B cell (primary cell): ENCODE measurements at regions not wholly inside any gene's neighbourhood (a gene's known extent, or its start where the extent isn't known, plus 50 kb on each side); places are given as distances from the start of the nearest gene placed in this dataset.

Source experiments
- ATAC-seq: fragments of 200-7000 bp; cut with Tn5 transposase; one replicate; pipeline ENCODE4 v1.10.0; 2021; ENCODE audit warnings: low read depth, mild to moderate bottlenecking, moderate number of reproducible peaks, moderate library complexity
- CTCF ChIA-PET: fragments of 350-600 bp; sonication (Branson Sonifier 250); formaldehyde crosslinking; loops from one replicate; lab custom pipeline; 2021; ENCODE audit warnings: antibody characterized with exemption, inconsistent platforms; lab: Charles Lee
- POLR2A ChIA-PET: fragments of 350-600 bp; sonication (Branson Sonifier 250); formaldehyde crosslinking; loops from one replicate; lab custom pipeline; 2021; ENCODE audit warnings: antibody characterized with exemption; lab: Charles Lee
- DNase-seq: peaks from one replicate; pipeline ENCODE4 v3.0.0; 2013
- H2AFZ ChIP-seq: 2 replicates; pipeline ENCODE4 v1.6.1; 2012; ENCODE audit warnings: mild to moderate bottlenecking, low read depth, low read length; ENCODE audit not compliant: insufficient read depth, poor library complexity, severe bottlenecking
- H3K27ac ChIP-seq, 2 donors: 1 replicate in 1 of 2; 2 replicates in 1 of 2; pipeline ENCODE4 v1.5.1; 2012 to 2013; ENCODE audit warnings: low read length in 2 of 2, mild to moderate bottlenecking in 2 of 2, moderate library complexity in 1 of 2
- H3K27me3 ChIP-seq, 4 experiments: fragments of 200-600 bp in 1 of 4; sonication (generic) in 1 of 4; replicated peaks in 1 of 4; 1 replicate in 2 of 4; 2 replicates in 2 of 4; pipeline versions ENCODE4 v1.6.1 to v1.7.0; 2013 to 2016; ENCODE audit warnings: low read length in 3 of 4, mild to moderate bottlenecking in 2 of 4, mixed read lengths in 1 of 4, moderate library complexity in 1 of 4; ENCODE audit not compliant: insufficient read depth in 4 of 4, control insufficient read depth in 3 of 4; ENCODE audit errors: control extremely low read depth in 1 of 4
- H3K36me3 ChIP-seq, 2 experiments: replicated peaks in 1 of 2; 1 replicate in 1 of 2; 2 replicates in 1 of 2; pipeline versions ENCODE4 v1.6.1 to v1.7.1; 2013; ENCODE audit warnings: low read length in 1 of 2; ENCODE audit not compliant: insufficient read depth in 2 of 2, control insufficient read depth in 1 of 2; ENCODE audit errors: control extremely low read depth in 1 of 2, extremely low read depth in 1 of 2
- H3K4me1 ChIP-seq, 2 donors: fragments of 200-600 bp in 1 of 2; sonication (generic) in 1 of 2; 1 replicate in 1 of 2; 2 replicates in 1 of 2; pipeline versions ENCODE4 v1.5.1 to v1.6.1; 2013 to 2017; ENCODE audit warnings: low read length in 2 of 2; ENCODE audit not compliant: control insufficient read depth in 2 of 2, insufficient read depth in 2 of 2
- H3K4me2 ChIP-seq: replicated peaks from 2 replicates; pipeline ENCODE3; 2012; ENCODE audit warnings: mild to moderate bottlenecking, low read depth, low read length; ENCODE audit not compliant: poor library complexity, severe bottlenecking
- H3K4me3 ChIP-seq, 5 experiments: fragments of 200-600 bp in 1 of 5; sonication (generic) in 1 of 5; 1 replicate in 3 of 5; 2 replicates in 2 of 5; pipeline versions ENCODE4 v1.5.1 to v1.7.0; 2011 to 2016; ENCODE audit warnings: low read length in 4 of 5, mild to moderate bottlenecking in 4 of 5, low read depth in 2 of 5, control low read depth in 1 of 5, moderate library complexity in 1 of 5; ENCODE audit not compliant: insufficient read depth in 1 of 5; ENCODE audit errors: control extremely low read depth in 1 of 5, extremely low read depth in 1 of 5
- H3K79me2 ChIP-seq: fragments of 200-600 bp; sonication (generic); one replicate; pipeline ENCODE4 v1.6.0; 2016; ENCODE audit warnings: low read length; ENCODE audit not compliant: control insufficient read depth, insufficient read depth
- H3K9ac ChIP-seq: fragments of 200-600 bp; sonication (generic); 2 replicates; pipeline ENCODE4 v1.6.1; 2017; ENCODE audit warnings: mild to moderate bottlenecking, low read length, moderate library complexity
- H3K9me3 ChIP-seq, 3 donors: one replicate each; pipeline versions ENCODE4 v1.6.1 to v1.7.1; 2013; ENCODE audit warnings: low read length in 2 of 3; ENCODE audit not compliant: control insufficient read depth in 2 of 3, insufficient read depth in 1 of 3; ENCODE audit errors: control extremely low read depth in 1 of 3
- H4K20me1 ChIP-seq: 2 replicates; pipeline ENCODE4 v1.6.0; 2012; ENCODE audit warnings: mild to moderate bottlenecking, low read length; ENCODE audit not compliant: insufficient read depth, control insufficient read depth, poor library complexity, severe bottlenecking
- H3K27ac Mint-ChIP-seq: one replicate; pipeline ENCODE4 v1.8.0; 2021; ENCODE audit warnings: mixed read lengths
- H3K27me3 Mint-ChIP-seq: one replicate; pipeline ENCODE4 v1.8.0; 2021; ENCODE audit warnings: mixed read lengths
- H3K4me1 Mint-ChIP-seq: one replicate; pipeline ENCODE4 v1.8.0; 2021; ENCODE audit warnings: mixed read lengths
- H3K4me3 Mint-ChIP-seq: one replicate; pipeline ENCODE4 v1.8.0; 2021; ENCODE audit warnings: mixed read lengths
- H3K9me3 Mint-ChIP-seq: one replicate; pipeline ENCODE4 v1.8.0; 2022; ENCODE audit warnings: mixed read lengths; ENCODE audit not compliant: insufficient read depth
- EZH2 ChIP-seq: IDR thresholded peaks from 2 replicates; pipeline ENCODE4 v1.6.1; 2012; ENCODE audit warnings: borderline replicate concordance, low read depth, mild to moderate bottlenecking, moderate library complexity, low read length; ENCODE audit not compliant: insufficient read depth, poor library complexity, severe bottlenecking
- WGBS: methylation state at CpG from one replicate; pipeline ENCODE4 v1.1.5; 2013; ENCODE audit warnings: missing lambda C conversion rate; ENCODE audit not compliant: insufficient coverage; 5-methylcytosine and 5-hydroxymethylcytosine counted together
- intact Hi-C: fragments of 100-400 bp; cut with micrococcal nuclease; formaldehyde crosslinking; loops from one replicate; pipeline ENCODE4 v1.10.0; 2022
- TF ChIP-seq, protein P1 (sequence below): fragments of 200-600 bp; IDR thresholded peaks from one replicate; pipeline ENCODE4 v1.8.0; 2022; ENCODE audit warnings: antibody characterized with exemption, mild to moderate bottlenecking

DNA sequence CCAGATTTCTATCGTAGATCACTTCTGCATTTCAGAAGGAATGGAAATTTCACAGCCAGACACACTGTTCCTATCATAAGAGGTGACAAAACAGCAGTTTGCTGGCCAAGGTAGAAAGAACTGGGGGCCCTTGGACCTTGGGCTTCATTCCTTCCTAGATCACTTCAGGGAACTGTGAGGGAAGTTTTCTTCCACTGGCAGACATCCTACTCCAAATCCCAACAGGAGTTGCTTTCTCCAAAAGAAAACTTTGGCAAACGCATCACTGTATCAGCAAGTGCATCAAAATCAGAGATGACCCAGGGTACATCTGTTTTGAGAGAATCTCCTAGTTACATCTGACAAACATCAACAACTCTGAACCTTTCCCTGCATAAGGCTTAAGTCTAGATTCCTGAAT lies 348.4 kb upstream of the KLHL29 start:
- no peak overlapping the region for H3K9ac ChIP-seq
- no peaks in the 10 kb centered on the region for H3K36me3 ChIP-seq
- ATAC-seq (no peak), DNase-seq (no peak)
- Mint-ChIP-seq H3K27ac (no peak overlapping the region), H3K4me1 (no peaks in the 10 kb centered on the region), H3K27me3 (no peaks in the 10 kb centered on the region), H3K9me3 (no peaks in the 10 kb centered on the region), H3K4me3 (no peak overlapping the region)
- no peaks in the 10 kb centered on the region for H3K4me1 ChIP-seq
- TF ChIP-seq, protein P1, sequence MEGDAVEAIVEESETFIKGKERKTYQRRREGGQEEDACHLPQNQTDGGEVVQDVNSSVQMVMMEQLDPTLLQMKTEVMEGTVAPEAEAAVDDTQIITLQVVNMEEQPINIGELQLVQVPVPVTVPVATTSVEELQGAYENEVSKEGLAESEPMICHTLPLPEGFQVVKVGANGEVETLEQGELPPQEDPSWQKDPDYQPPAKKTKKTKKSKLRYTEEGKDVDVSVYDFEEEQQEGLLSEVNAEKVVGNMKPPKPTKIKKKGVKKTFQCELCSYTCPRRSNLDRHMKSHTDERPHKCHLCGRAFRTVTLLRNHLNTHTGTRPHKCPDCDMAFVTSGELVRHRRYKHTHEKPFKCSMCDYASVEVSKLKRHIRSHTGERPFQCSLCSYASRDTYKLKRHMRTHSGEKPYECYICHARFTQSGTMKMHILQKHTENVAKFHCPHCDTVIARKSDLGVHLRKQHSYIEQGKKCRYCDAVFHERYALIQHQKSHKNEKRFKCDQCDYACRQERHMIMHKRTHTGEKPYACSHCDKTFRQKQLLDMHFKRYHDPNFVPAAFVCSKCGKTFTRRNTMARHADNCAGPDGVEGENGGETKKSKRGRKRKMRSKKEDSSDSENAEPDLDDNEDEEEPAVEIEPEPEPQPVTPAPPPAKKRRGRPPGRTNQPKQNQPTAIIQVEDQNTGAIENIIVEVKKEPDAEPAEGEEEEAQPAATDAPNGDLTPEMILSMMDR: no peak
- no peak for TF ChIP-seq EZH2
- no peaks in the 10 kb centered on the region for H4K20me1 ChIP-seq
- no peaks in the 10 kb centered on the region for H3K27me3 ChIP-seq
- ChIA-PET POLR2A (no interaction called here), CTCF (no interaction called here)
- intact Hi-C loops: no loop called here
- H3K4me2 ChIP-seq: no peak overlapping the region
- H3K9me3 ChIP-seq: peaks cover 0 to 3% (median 0%) of the 10 kb centered on the region in 3 donors
- H3K79me2 ChIP-seq: no peaks in the 10 kb centered on the region
- H2AFZ ChIP-seq: no peak overlapping the region
- H3K4me3 ChIP-seq: no peak overlapping the region
- WGBS: 94% methylated on average over 2 of the region's 2 CpGs
- no peak overlapping the region for H3K27ac ChIP-seq

DNA sequence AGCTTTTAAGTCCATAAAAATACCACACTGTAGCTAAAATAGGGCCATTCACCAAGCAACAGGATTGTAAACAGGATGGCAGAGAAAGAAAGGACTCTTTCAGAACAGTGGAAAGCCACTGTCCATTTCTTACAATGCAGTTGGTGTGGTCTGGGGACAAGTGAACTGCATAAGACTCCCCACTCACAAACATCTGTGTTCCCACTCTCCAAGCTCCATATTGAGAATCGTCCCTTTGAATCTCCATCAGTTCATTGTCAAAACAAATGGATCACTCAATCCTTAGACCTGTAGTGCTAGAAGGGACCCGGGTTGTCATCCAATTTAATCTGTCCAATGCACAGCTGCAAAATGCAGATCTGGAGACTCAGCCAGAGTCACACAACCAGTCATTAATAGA lies 347.4 kb upstream of the KLHL29 start:
- intact Hi-C loops: no loop called here
- H3K27ac Mint-ChIP-seq: no peak overlapping the region
- H3K27me3 ChIP-seq: no peaks in the 10 kb centered on the region
- no peak for TF ChIP-seq EZH2
- TF ChIP-seq, protein P1: no peak
- H3K4me3 Mint-ChIP-seq: no peak overlapping the region
- H3K4me2 ChIP-seq: no peak overlapping the region
- H4K20me1 ChIP-seq: no peaks in the 10 kb centered on the region
- H3K4me1 Mint-ChIP-seq: no peaks in the 10 kb centered on the region
- POLR2A ChIA-PET: no interaction called here
- ATAC-seq (no peak), DNase-seq (no peak)
- no peak overlapping the region for H2AFZ ChIP-seq
- WGBS: 100% methylated on average over 1 of the region's 2 CpGs
- no peaks in the 10 kb centered on the region for H3K27me3 Mint-ChIP-seq
- H3K4me1 ChIP-seq: no peaks in the 10 kb centered on the region
- H3K9me3 Mint-ChIP-seq: no peaks in the 10 kb centered on the region
- CTCF ChIA-PET: no interaction called here
- peaks cover 0 to 3% (median 0%) of the 10 kb centered on the region in 3 donors for H3K9me3 ChIP-seq
- no peaks in the 10 kb centered on the region for H3K36me3 ChIP-seq
- H3K27ac ChIP-seq: no peak overlapping the region
- H3K79me2 ChIP-seq: no peaks in the 10 kb centered on the region
- H3K4me3 ChIP-seq: no peak overlapping the region
- no peak overlapping the region for H3K9ac ChIP-seq
